GM20431 (cell line): ENCODE measurements at regions not wholly inside any gene's neighbourhood (a gene's known extent, or its start where the extent isn't known, plus 50 kb on each side); places are given as distances from the start of the nearest gene placed in this dataset.

Experiments used
- in situ Hi-C: fragments of 300-500 bp; cut with MseI, MboI; formaldehyde crosslinking; loops from one replicate; pipeline ENCODE4 v1.15.0; 2020; ENCODE audit warnings: low sequenced_read_pairs; ENCODE audit not compliant: unreplicated experiment

GRCh38 chr9:82558855-82559630, 503.9 kb downstream of the RASEF start:
- in situ Hi-C loops: no loop called here

- in situ Hi-C loops: no loop called here
Measured at GRCh38 chr9:82560036-82560435, 502.9 kb downstream of the RASEF start.

- in situ Hi-C loops: no loop called here
Measured at GRCh38 chr9:82560457-82560904, 502.5 kb downstream of the RASEF start.

DNA sequence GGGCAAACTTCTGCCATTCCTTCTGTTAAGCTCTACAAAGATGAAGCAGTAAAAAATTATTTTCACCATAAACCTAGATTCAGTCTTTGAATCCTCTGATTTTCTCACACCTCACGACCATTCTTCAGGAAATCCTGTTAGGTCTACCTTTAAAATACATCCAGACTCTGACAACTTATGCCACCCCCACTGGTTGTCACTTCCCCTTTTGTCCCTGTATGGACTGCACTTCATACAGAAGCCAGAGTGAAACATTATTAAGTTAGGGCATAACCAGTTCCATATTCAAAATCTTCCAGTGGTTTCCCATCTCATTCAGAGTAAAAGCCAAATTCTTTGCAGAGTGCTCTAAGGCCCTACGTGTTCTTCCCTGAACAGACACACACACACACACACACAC, 499.8 kb downstream of the RASEF start:
- in situ Hi-C loops: no loop called here

- in situ Hi-C loops: no loop called here
Measured at GRCh38 chr9:82563841-82564240, 499.1 kb downstream of the RASEF start.

GRCh38 chr9:82565188-82565969, 497.6 kb downstream of the RASEF start:
- in situ Hi-C loops: no loop called here

GRCh38 chr9:82567953-82568352, 495.0 kb downstream of the RASEF start:
- in situ Hi-C loops: no loop called here

DNA sequence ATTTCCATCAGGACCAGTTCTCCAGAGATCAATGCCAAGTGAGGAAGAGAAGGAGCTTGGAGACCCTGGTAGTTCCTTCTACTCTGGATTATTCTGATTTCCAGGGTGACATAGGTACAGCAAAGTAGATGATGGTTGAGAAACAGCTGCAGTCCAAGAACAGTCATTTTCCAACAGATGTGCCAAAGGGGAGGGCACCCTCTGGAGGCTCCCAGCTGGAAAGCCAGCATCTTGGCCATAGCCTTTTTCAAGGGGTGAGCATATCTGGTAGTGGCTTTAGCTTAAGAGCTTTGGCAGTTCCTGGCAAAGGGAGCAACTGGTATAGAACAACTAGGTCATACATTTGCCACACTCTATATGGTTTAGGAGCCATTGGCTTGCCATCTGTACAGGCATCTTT, 492.7 kb downstream of the RASEF start:
- in situ Hi-C loops: no loop called here

DNA sequence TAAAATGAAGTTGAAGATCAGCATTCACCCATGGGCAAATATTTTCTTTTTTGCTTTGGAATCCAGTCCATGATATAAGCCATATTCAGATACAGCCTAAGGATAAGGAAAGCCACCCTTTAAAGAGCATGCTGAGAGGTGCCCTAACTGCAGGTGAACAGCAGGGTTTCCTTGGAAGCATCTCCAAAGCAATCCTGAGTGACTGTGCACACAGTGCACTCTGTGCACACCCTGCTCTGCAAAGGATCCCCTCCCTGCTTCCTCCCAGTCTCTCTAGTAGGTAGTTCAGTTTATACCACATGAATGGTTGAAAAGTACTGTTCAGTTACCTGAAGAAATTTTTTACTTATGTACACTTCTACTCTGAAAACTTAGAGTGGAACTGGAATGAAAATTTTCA, 491.4 kb downstream of the RASEF start:
- in situ Hi-C loops: no loop called here

GRCh38 chr9:82572146-82572545, 490.8 kb downstream of the RASEF start:
- in situ Hi-C loops: no loop called here

DNA sequence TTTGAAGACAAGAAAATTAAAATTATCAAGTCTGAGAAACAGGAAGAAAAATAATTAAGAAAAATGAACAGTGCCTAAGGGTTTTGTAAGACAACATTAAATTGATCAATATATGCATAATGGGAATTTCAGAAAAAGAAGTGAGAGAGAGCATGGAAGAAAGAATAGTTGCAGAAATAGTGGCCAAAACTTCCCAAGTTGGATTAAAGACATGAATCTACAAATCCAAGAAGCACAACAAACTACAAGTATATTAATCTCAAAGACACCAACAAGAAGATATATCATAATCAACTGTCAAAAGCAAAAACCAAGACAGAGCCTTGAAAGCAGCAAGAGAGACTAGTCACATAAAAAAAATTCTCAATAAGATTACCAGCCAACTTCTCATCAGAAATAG, 488.0 kb downstream of the RASEF start:
- in situ Hi-C loops: no loop called here

- in situ Hi-C loops: no loop called here
Measured at GRCh38 chr9:82580921-82581320, 482.0 kb downstream of the RASEF start.

DNA sequence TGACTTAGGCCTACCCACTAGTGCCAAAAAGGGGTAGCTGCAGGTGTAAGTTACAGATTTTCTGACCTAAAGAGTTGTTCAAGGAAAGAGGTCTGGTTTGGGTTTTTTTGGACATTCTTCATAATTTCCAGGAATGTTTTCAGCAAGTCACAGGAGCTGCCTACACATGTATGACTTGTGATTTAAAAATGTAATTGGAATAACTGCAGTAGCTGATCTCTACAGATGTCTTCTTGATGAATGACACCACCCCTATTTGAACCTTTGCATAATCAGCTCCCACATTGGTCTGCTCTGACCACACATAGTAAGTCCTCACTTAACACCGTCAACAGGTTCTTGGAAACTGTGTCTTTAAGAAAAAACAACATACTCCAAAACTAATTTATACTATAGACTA, 481.4 kb downstream of the RASEF start:
- in situ Hi-C loops: no loop called here

DNA sequence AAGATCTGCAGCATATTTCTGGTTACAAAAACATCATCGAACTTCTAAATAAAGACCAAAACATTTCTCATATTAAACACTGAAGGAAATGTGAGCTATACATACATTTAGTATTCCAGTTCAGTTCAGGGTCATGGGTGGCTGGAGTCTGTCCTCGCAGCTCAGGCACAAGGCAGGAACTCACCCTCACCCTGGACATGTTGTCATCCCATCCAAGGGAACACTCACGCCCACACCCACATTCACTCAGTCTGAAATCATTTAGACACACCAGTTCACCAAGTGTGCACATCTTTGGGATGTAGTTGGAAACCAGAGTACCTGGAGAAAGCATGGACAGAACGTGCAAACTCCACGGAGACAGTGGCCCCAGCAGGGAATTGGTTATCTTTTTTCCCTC, 481.0 kb downstream of the RASEF start:
- in situ Hi-C loops: no loop called here

- in situ Hi-C loops: no loop called here
Measured at GRCh38 chr9:82582693-82583092, 480.2 kb downstream of the RASEF start.

GRCh38 chr9:82583524-82583923, 479.4 kb downstream of the RASEF start:
- in situ Hi-C loops: no loop called here

- in situ Hi-C loops: no loop called here
Measured at GRCh38 chr9:82584349-82584863, 478.5 kb downstream of the RASEF start.

GRCh38 chr9:82586918-82587356, 476.0 kb downstream of the RASEF start:
- in situ Hi-C loops: no loop called here

DNA sequence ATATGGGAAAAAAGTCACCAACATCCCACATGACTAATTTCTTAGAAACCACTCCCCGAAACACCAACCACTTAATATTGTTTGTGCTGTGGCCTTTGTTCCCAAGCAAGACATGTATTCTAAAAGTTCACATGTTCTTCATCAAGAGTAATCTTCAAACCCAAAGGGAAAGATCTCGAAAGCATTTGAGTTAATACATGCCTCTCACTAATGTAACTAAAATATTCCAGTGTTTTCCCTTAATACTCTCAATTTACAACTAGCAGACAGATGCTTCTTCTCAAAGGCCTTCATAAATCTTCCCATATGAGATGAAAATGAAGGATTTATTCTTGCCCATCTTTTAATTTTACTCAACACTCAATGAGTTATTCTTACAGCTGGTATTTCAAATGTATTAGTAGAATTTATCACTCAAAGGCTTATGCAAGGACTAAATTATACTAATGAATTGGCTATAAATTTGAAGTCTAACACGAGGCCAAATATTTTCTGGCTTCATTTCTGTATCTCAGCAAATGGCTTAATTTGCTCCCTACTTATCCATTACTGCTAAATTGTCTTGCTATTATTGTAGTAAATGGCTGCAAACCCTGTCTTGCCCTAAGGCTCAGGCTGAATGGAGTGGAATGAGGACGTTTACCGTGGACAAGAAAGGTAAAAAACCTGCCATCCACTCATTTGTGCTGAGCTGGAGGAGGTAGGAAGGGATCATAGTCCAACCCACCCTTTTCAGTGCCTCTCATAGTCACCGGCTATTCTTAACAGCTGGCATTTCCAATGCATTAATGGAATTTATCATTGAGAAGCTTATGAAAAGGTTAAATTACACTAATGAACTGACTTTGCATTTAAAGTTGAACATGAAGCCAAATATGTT, 474.4 kb downstream of the RASEF start:
- in situ Hi-C loops: no loop called here

DNA sequence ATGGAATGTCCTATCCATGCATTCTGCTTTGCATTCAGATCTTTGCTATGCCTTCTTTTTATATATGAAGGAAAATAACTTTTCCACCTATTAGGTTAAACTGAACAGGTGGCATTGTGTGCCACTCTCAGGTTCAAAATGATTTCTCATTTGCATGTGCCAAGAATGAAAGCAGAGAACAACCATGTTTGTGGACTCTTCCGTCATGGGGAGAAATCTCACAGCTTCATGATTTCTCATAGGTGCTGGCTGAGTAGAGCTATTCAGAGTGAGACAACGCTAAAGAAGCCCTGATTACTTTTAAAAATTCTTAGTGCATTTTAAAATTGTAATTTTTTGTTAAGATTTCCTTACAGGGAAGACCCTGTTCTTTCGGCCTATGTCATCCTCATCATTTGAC, 472.1 kb downstream of the RASEF start:
- in situ Hi-C loops: no loop called here
